Activated naive CD8-positive, alpha-beta T cell treated with anti-CD3 and anti-CD28 coated beads, Interleukin-2, amount 10 ng/mL, durations not matched to agents 7 days and 5 days (primary cell): ENCODE measurements at regions not wholly inside any gene's neighbourhood (a gene's known extent, or its start where the extent isn't known, plus 50 kb on each side); places are given as distances from the start of the nearest gene placed in this dataset.

Source experiments
- ATAC-seq: fragments of 150-1000 bp; cut with Tn5 transposase; one replicate; pipeline ENCODE4 v1.10.0; 2021; ENCODE audit warnings: low read depth, moderate library complexity
- POLR2A ChIA-PET: fragments of 350-600 bp; sonication (Branson Sonifier 250); formaldehyde crosslinking; loops from one replicate; lab custom pipeline; 2021; ENCODE audit warnings: antibody characterized with exemption; lab: Charles Lee
- DNase-seq: peaks from one replicate; pipeline ENCODE4 v3.0.0; 2021
- H3K27ac Mint-ChIP-seq: one replicate; pipeline ENCODE4 v1.8.0; 2022; ENCODE audit warnings: mild to moderate bottlenecking, mixed read lengths
- H3K27me3 Mint-ChIP-seq: one replicate; pipeline ENCODE4 v1.8.0; 2022; ENCODE audit warnings: mild to moderate bottlenecking, moderate library complexity, mixed read lengths
- H3K36me3 Mint-ChIP-seq: one replicate; pipeline ENCODE4 v1.8.0; 2021; ENCODE audit warnings: mild to moderate bottlenecking, mixed read lengths
- H3K4me1 Mint-ChIP-seq: one replicate; pipeline ENCODE4 v1.8.0; 2021; ENCODE audit warnings: mixed read lengths
- H3K4me3 Mint-ChIP-seq: one replicate; pipeline ENCODE4 v1.8.0; 2022; ENCODE audit warnings: mild to moderate bottlenecking, moderate library complexity, mixed read lengths
- H3K9me3 Mint-ChIP-seq: one replicate; pipeline ENCODE4 v1.8.0; 2021; ENCODE audit warnings: mixed read lengths

DNA sequence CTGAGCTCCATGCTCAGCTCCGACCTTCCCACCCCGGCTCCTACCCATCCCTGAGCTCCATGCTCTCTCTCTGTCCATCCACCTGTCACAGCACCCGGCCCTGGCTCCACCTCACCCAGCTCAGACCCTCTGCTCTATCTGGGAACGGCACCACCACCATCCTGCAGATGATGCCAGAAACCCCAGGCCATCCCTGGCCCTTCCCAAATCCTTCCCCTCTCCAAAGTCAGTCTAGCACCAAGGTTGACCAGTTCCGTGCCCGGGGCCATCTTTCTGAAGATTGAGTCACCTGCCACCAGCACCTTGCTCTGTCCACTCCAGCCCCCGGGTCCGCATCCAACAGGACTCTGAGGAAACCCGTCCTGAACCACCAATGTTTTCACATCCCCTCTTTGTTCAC is 969.6 kb downstream of the BRD1 start:
- no peak overlapping the region for H3K4me3 Mint-ChIP-seq

DNA sequence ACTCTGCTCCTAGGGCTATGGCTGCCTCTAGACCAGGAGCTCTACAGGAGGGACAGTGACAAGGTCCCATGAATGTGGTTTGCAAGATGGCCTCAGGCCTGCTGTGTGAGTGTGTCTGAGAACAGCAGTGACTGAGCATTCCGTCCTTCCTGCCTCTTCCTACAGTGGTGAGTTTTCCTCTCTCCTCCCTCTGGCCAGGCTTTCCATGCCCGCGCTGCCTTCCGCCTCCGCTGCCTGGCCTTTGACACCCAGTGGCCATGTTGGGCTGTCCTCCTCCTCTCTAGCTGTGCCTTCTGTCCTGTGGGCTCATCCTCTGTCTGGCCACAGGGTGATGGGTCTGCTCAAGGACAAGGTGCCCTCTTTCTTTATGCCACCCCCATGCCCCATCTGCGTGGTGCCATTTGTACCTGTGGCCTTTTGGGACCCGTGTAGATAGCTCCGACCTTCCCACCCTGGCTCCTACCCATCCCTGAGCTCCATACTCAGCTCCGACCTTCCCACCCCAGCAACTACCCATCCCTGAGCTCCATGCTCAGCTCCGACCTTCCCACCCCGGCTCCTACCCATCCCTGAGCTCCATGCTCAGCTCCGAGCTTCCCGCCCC is 970.4 kb downstream of the BRD1 start:
- Mint-ChIP-seq H3K27ac (no peak overlapping the region), H3K4me3 (no peak overlapping the region), H3K27me3 (no peaks in the 10 kb centered on the region), H3K9me3 (no peaks in the 10 kb centered on the region), H3K4me1 (no peaks in the 10 kb centered on the region), H3K36me3 (no peaks in the 10 kb centered on the region)
- ATAC-seq, result no peak
- DNase-seq, result no peak
- POLR2A ChIA-PET, result no interaction called here

More for the DNA sequence above, 969.6 kb downstream of the BRD1 start:
- H3K36me3 Mint-ChIP-seq, result no peaks in the 10 kb centered on the region
- H3K27me3 Mint-ChIP-seq, result no peaks in the 10 kb centered on the region
- H3K27ac Mint-ChIP-seq, result no peak overlapping the region
- ATAC-seq (no peak), DNase-seq (no peak)
- no peaks in the 10 kb centered on the region for H3K4me1 Mint-ChIP-seq
- H3K9me3 Mint-ChIP-seq, result no peaks in the 10 kb centered on the region
- POLR2A ChIA-PET, result no interaction called here

DNA sequence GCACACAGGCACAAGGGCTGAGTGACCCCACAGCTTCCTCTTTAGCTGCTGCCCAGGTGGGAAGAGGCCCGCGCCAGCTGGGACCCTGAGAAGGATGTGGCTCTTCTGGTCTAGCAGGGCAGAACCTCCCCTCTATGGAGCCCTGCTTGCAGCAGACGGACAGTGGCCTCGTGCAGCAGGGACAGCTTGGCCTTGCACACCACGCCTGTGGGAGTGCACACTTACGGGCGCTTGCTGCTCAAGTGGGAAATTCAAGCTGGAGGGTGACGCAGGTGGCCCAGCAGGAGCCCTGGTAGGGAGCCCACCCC is 971.4 kb downstream of the BRD1 start:
- Mint-ChIP-seq H3K27me3 (no peaks in the 10 kb centered on the region), H3K4me3 (no peak overlapping the region), H3K27ac (no peak overlapping the region), H3K36me3 (no peaks in the 10 kb centered on the region), H3K9me3 (no peaks in the 10 kb centered on the region), H3K4me1 (no peaks in the 10 kb centered on the region)
- ATAC-seq (no peak), DNase-seq (no peak)
- POLR2A ChIA-PET, result no interaction called here

DNA sequence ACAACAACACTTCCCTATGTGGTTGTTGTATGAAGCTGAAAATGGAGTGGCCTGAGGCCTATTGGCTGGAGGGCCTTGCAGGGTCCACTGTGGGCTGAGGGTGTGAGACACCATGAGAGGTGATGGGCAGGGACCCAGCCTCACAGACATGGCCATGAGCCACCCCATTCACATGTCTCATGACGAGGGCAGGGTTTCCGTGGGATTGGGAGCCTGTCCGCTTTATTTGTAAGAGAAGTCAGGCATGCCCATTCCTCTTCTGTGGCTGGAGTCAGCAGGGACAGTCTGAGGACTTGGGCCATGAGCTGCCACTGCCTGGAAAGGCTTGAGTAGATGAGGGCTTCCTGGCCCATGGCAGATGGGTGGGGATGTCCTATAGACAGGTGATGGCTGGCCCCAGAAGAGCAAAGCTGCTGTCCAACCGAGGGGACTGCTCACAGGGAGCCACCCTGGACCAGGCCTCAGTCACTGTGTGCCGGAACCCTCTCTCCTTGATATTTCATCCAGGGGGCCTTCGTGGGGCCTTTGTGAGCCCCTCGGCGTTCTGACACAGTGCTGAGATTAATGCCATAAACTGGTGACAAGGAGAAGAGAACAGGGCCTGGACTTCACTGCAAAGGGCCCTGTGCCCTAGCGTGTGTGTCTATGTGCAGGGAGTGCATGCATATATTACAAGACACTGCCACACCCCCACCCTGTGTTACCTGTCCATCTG is 971.9 kb downstream of the BRD1 start:
- Mint-ChIP-seq H3K9me3 (no peaks in the 10 kb centered on the region), H3K4me1 (no peaks in the 10 kb centered on the region), H3K27me3 (no peaks in the 10 kb centered on the region), H3K27ac (no peak overlapping the region), H3K36me3 (no peaks in the 10 kb centered on the region), H3K4me3 (no peak overlapping the region)
- ATAC-seq, result no peak
- DNase-seq, result no peak
- POLR2A ChIA-PET, result no interaction called here

DNA sequence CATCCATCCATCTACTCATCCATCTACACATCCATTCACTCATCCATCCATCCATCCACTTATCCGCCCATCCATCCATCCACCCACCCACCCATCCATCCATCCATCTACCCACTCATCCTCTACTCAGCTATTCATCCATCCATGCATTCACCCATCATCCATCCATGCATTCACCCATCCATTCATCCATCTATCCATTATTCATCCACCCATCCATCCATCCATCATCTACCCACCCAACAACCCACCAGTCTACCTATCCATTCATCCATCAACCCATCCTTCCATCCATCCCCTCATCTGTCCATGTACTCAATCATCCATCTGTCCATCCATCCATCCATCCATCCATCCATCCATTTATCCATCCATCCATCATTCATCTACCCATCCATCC is 972.7 kb downstream of the BRD1 start:
- Mint-ChIP-seq H3K9me3 (no peaks in the 10 kb centered on the region), H3K36me3 (no peaks in the 10 kb centered on the region), H3K4me3 (no peak overlapping the region), H3K27me3 (no peaks in the 10 kb centered on the region), H3K4me1 (no peaks in the 10 kb centered on the region), H3K27ac (no peak overlapping the region)
- DNase-seq (no peak), ATAC-seq (no peak)
- POLR2A ChIA-PET, result no interaction called here

DNA sequence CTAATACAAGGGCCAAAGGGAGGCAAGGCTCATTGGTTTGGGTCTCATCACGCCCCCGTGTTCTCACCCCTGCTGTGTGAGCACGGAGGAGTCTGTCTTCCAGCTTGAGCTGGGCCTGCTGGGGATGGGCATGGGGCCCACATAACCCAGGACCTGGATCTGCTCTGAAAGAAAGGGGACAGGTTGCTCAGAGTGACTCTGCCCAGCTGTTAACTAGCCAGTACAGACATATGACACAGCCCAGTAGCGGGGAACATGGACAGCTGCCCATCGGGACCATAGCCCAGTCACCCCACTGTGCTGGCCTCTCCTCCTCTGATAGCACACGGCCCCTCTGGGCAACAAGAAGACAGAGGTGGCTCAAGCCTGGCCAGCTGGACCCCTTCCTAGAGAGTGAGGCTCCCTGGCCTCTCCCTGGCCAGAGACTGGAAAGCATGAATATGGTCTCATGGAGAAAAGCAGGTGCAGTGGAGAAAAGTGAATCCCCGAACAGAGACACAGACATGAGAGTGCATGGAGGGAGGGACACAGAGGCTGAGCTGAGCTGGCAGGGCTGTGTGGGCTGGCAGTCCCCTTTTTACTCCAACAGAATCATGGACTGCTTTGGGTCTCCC is 973.9 kb downstream of the BRD1 start:
- POLR2A ChIA-PET, result no interaction called here
- no peaks in the 10 kb centered on the region for H3K36me3 Mint-ChIP-seq
- H3K9me3 Mint-ChIP-seq, result no peaks in the 10 kb centered on the region
- no peak overlapping the region for H3K27ac Mint-ChIP-seq
- DNase-seq (no peak), ATAC-seq (no peak)
- H3K4me3 Mint-ChIP-seq, result no peak overlapping the region
- H3K27me3 Mint-ChIP-seq, result no peaks in the 10 kb centered on the region
- H3K4me1 Mint-ChIP-seq, result no peaks in the 10 kb centered on the region

DNA sequence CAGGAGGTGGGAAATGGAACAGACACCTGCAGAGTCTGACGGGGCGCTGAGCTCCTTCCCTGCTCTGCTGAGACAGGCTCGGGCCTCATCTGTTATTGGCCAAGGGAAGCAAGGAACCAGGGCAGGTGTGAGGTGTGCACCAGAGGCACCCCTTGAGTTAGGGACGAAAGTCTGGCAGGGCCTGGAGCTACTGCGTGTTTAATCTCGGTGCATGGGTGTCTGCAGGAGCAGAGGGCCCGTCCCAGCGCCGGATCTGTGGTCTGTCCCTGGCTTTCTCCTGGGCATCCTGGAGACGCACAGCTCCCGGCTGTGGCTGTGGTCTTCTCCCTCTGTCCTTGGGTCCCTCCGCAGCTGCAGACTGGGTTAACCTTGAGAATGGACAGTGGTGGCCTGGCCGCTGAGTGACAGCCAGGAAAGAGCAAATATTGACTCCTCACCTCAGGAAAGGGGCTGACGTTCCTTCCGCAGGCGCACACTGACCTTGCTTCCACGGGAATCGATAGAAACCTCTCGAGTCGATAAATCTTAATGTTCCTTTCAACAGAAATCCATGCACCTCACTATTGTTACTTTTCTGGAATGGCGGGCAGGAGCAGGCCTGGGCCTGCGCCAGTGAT is 975.6 kb downstream of the BRD1 start:
- H3K27me3 Mint-ChIP-seq, result no peaks in the 10 kb centered on the region
- ATAC-seq (no peak), DNase-seq (no peak)
- POLR2A ChIA-PET, result no interaction called here
- no peaks in the 10 kb centered on the region for H3K9me3 Mint-ChIP-seq
- no peaks in the 10 kb centered on the region for H3K4me1 Mint-ChIP-seq
- no peaks in the 10 kb centered on the region for H3K36me3 Mint-ChIP-seq
- H3K27ac Mint-ChIP-seq, result no peak overlapping the region
- H3K4me3 Mint-ChIP-seq, result no peak overlapping the region

DNA sequence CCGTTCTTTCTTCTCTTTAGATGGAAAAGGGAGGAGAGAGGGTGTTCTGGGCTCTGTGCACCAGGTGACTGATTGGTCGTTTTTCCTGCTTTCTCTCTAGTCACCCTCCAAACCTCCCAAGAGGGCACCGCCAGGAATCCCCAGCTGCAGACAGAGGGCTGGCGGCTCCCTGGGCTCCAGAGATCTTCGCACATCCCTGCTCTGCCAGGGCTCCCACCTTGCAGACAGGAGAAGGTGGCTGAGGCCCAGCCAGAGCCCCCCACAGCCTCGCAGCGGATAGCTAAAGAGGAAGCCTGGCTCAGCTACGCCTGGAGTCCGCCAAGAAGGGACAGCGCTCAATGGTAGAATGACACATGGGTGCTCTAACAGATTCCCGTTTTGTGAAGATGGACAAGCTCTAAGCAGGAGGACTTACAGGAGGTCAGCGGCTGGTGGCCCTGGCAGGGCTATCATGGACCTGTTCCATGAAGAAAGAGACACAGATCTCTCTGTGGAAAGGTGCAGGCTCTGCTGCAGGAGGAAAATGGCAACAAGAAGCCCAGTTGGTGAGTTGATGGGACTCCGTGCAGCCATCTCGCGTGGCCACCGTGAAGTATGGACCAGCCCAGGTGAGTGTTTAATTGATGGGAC is 976.9 kb downstream of the BRD1 start:
- Mint-ChIP-seq H3K36me3 (no peaks in the 10 kb centered on the region), H3K4me1 (no peaks in the 10 kb centered on the region), H3K9me3 (no peaks in the 10 kb centered on the region), H3K27me3 (no peaks in the 10 kb centered on the region), H3K4me3 (no peak overlapping the region), H3K27ac (no peak overlapping the region)
- ATAC-seq, result no peak
- DNase-seq, result no peak
- POLR2A ChIA-PET, result no interaction called here

DNA sequence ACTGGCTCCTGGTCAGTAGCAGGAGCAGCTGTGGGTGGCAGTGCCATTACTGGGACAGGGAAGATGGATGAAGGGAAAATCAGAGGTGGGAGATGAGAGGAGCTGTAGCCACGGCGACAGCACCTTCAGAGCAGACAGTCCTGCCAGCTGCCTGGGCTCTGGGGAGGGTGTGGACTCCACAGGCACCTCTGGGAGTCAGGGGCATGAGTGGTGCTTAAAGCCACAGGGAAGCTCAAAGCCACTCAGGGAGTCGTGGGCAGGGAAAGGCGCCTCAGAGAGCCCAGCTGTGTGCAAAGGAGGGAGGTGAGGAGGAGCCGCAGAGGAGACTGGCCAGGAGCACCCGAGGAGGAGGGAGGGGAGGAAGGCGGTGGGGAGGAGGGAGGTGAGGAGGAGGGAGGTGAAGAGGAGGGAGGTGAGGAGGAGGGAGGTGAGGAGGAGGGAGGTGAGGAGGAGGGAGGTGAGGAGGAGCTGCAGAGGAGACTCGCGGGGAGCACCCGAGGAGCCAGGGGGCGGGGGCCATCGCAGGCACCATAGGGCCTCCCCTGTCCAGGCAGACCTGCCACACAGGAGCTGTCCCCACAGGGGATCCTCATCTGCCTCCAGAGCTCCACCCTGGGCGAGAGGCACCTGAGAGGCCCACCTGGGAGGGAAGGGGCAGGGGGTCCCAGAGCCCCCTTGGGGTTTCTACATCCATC is 977.6 kb downstream of the BRD1 start:
- Mint-ChIP-seq H3K27ac (no peak overlapping the region), H3K4me1 (no peaks in the 10 kb centered on the region), H3K4me3 (no peak overlapping the region), H3K27me3 (no peaks in the 10 kb centered on the region), H3K9me3 (no peaks in the 10 kb centered on the region), H3K36me3 (no peaks in the 10 kb centered on the region)
- no peak for DNase-seq
- POLR2A ChIA-PET, result no interaction called here
- ATAC-seq, result no peak

DNA sequence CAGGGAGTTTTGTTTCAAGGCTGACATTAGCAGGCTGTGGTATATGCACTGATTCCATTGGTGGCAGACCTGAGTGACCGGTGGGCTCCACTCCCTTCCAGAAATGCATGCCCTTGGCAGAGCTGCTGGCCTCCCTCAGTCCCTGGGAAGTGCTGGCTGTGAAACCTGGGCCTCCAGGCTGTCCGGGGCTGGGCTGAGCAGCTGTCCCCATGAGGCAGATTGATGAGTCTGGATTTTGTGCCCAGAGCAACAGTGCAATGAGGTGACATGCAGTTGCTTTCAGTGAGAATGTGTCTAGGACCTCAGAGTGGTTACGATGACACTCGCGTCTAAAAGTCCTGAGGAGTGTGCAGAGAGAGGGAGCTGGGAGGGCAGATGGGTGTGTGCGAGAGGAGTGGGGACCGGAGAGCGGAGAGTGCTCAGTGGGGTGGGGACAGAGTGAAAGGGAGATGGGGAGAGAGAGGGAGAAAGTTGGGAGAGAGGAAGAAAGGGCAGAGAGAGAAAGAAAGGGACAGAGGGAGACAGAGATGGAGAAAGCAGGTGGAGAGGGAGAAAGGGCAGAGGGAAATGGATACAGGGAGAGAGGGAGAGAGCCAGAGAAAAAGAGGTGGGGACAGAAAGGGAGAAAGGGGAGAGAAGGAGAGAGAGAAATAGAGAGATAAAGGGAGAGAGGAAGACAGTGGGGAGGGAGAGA is 978.3 kb downstream of the BRD1 start:
- no peak overlapping the region for H3K27ac Mint-ChIP-seq
- DNase-seq, result no peak
- POLR2A ChIA-PET, result no interaction called here
- no peaks in the 10 kb centered on the region for H3K9me3 Mint-ChIP-seq
- no peaks in the 10 kb centered on the region for H3K27me3 Mint-ChIP-seq
- no peaks in the 10 kb centered on the region for H3K36me3 Mint-ChIP-seq
- ATAC-seq, result no peak
- H3K4me1 Mint-ChIP-seq, result no peaks in the 10 kb centered on the region
- no peak overlapping the region for H3K4me3 Mint-ChIP-seq

DNA sequence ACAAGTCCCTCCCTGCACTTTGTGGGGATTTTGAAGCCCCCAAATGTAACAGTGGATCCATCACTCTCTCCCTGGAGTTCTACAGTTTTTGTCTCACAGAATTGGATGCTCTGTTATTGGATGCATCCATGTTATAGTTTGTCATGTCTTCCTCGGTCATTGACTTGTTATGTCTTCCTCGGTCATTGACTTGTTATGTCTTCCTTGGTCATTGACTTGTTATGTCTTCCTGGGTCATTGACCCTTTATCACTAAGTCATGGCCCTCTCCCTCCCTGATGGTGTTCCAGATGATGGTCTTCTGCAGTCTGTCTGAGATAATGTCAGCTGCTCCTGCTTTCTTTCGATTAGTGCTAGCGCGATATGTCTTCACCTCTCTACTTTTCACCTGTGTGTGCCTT is 981.5 kb downstream of the BRD1 start:
- ATAC-seq (no peak), DNase-seq (no peak)
- Mint-ChIP-seq H3K9me3 (no peaks in the 10 kb centered on the region), H3K27ac (no peak overlapping the region), H3K27me3 (no peaks in the 10 kb centered on the region), H3K4me3 (no peak overlapping the region), H3K36me3 (no peaks in the 10 kb centered on the region), H3K4me1 (no peaks in the 10 kb centered on the region)
- POLR2A ChIA-PET, result no interaction called here

DNA sequence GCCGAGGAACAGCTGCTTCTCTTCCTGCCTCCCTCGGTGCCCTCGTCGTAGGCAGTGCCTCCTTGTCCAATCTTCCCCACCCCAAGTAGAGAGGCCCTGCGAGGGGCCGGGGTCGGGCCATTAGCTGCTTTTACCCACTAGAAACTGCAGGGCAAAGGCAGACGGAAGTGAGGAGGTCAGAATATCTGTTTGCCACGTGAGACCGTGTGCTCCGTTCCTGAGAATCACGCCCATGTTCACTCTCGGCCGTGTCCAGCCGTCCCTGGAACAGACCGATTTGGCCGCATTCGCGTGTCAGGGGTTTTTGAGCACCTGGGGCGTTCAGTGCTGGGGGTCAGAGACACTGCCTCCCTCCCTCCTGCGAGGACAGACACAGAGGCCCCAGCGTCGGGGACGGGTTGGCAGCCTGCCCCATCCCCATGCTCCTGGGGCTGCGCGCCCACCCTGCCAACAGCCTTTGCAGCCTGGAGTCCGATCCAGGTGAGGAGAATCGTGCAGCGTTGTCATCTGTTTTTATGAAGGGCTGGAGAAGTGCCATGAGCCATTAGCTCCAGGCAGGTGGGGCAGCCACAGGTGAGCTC is 982.2 kb downstream of the BRD1 start:
- no peak for ATAC-seq
- no peaks in the 10 kb centered on the region for H3K27me3 Mint-ChIP-seq
- no peaks in the 10 kb centered on the region for H3K36me3 Mint-ChIP-seq

More for the DNA sequence above, 982.2 kb downstream of the BRD1 start:
- DNase-seq, result no peak
- POLR2A ChIA-PET, result no interaction called here
- no peak overlapping the region for H3K4me3 Mint-ChIP-seq
- no peaks in the 10 kb centered on the region for H3K4me1 Mint-ChIP-seq
- no peaks in the 10 kb centered on the region for H3K9me3 Mint-ChIP-seq
- H3K27ac Mint-ChIP-seq, result no peak overlapping the region
